Osteoblast (primary cell): ENCODE measurements at regions not wholly inside any gene's neighbourhood (a gene's known extent, or its start where the extent isn't known, plus 50 kb on each side); places are given as distances from the start of the nearest gene placed in this dataset.

Experiments
- DNase-seq: peaks from one replicate; pipeline ENCODE4 v3.0.0; 2011; ENCODE audit warnings: low spot score, mixed read lengths; ENCODE audit not compliant: insufficient read length; ENCODE audit errors: missing footprints
- H2AFZ ChIP-seq: 2 replicates; pipeline ENCODE4 v1.6.0; 2011; ENCODE audit warnings: mild to moderate bottlenecking, low read length
- H3K27ac ChIP-seq: 2 replicates; pipeline ENCODE4 v1.5.1; 2011; ENCODE audit warnings: mild to moderate bottlenecking, low read depth, low read length, moderate library complexity
- H3K27me3 ChIP-seq: 2 replicates; pipeline ENCODE4 v1.6.0; 2012; ENCODE audit warnings: mild to moderate bottlenecking, control low read depth, inconsistent platforms, low read length, moderate library complexity; ENCODE audit not compliant: insufficient read depth
- H3K36me3 ChIP-seq: 2 replicates; pipeline ENCODE4 v1.5.1; 2011; ENCODE audit warnings: mild to moderate bottlenecking, low read length, control low read depth, moderate library complexity; ENCODE audit not compliant: insufficient read depth
- H3K4me1 ChIP-seq: 2 replicates; pipeline ENCODE4 v1.5.1; 2011; ENCODE audit warnings: mild to moderate bottlenecking, low read length, control low read depth, moderate library complexity; ENCODE audit not compliant: insufficient read depth
- H3K4me2 ChIP-seq: 2 replicates; pipeline ENCODE4 v1.6.0; 2011; ENCODE audit warnings: mild to moderate bottlenecking, low read length; ENCODE audit not compliant: insufficient read depth
- H3K4me3 ChIP-seq: fragments of 200-600 bp; sonication (generic); 3 replicates; pipeline ENCODE4 v1.5.1; 2012; ENCODE audit warnings: mild to moderate bottlenecking, low read length, inconsistent platforms; ENCODE audit not compliant: insufficient read depth
- H3K79me2 ChIP-seq: 2 replicates; pipeline ENCODE4 v1.6.0; 2012; ENCODE audit warnings: mild to moderate bottlenecking, low read length, control low read depth, inconsistent platforms; ENCODE audit not compliant: insufficient read depth
- H3K9me3 ChIP-seq: 2 replicates; pipeline ENCODE4 v1.5.1; 2011; ENCODE audit warnings: low read depth, low read length, control low read depth
- H4K20me1 ChIP-seq: 2 replicates; pipeline ENCODE4 v1.6.0; 2012; ENCODE audit warnings: mild to moderate bottlenecking, low read length, control low read depth; ENCODE audit not compliant: insufficient read depth
- CTCF ChIP-seq: IDR thresholded peaks from 2 replicates; pipeline ENCODE4 v1.5.1; 2011; ENCODE audit warnings: mild to moderate bottlenecking, low read depth, low read length, moderate library complexity; ENCODE audit errors: extremely low read depth

DNA sequence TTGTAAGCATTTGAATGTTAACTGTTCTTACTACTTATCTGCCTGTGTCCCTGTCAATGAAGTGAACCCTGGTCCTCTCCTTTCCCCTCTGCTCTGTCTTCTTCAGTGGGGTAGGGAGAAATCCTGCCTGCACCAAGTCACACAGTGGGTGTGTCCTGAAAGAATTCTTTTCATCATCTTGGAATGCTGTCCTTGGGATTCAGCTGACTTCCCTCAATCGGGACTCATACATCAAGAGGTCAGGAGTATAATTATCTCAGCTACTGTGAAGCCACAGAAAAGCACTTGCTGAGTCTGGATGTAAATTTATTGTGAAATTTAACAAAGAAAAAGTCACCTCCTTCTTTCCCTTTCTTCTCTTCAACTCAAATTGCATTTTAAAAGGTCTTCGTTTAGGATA is 328.5 kb downstream of the SOX4 start:
- no peaks in the 10 kb centered on the region for H3K27me3 ChIP-seq
- H3K79me2 ChIP-seq = no peaks in the 10 kb centered on the region
- H3K4me1 ChIP-seq = peaks cover 5% of the 10 kb centered on the region
- no peak overlapping the region for H3K27ac ChIP-seq
- H2AFZ ChIP-seq = no peak overlapping the region
- no peak for TF ChIP-seq CTCF
- H3K36me3 ChIP-seq = no peaks in the 10 kb centered on the region
- H3K9me3 ChIP-seq = no peaks in the 10 kb centered on the region
- DNase-seq = no peak
- no peak overlapping the region for H3K4me2 ChIP-seq
- no peaks in the 10 kb centered on the region for H4K20me1 ChIP-seq
- H3K4me3 ChIP-seq = no peak overlapping the region

GRCh38 chr6:21924002-21924401 is 330.5 kb downstream of the SOX4 start:
- Histone ChIP-seq H3K4me3 (no peak overlapping the region), H3K4me2 (no peak overlapping the region), H3K9me3 (no peaks in the 10 kb centered on the region), H2AFZ (no peak overlapping the region), H3K27me3 (no peaks in the 10 kb centered on the region), H3K79me2 (no peaks in the 10 kb centered on the region), H3K4me1 (peaks cover 5% of the 10 kb centered on the region), H3K27ac (no peak overlapping the region), H3K36me3 (no peaks in the 10 kb centered on the region), H4K20me1 (no peaks in the 10 kb centered on the region)
- DNase-seq = no peak
- no peak for TF ChIP-seq CTCF

DNA sequence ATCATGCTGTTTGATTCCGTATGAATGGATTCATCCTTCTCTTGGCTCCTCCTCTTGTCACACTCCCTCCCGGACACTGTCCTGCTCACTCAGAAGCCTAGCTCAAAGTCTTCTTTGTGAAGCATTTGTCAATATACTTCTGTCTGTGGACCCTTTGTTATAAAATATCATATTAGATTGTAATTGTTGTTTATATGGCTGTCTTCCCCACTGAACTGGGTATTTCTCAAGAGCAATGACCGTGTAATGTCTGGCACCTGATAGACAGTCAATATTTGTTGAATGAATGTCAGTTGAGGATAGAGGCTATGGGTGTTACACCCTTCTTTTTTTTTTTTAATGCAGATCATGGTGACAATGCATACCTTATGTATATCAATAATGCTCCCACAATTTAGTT is 335.3 kb downstream of the SOX4 start:
- H3K9me3 ChIP-seq = no peaks in the 10 kb centered on the region
- no peak for DNase-seq
- H3K4me3 ChIP-seq = no peak overlapping the region
- H3K4me2 ChIP-seq = no peak overlapping the region
- no peak for TF ChIP-seq CTCF
- H3K4me1 ChIP-seq = no peaks in the 10 kb centered on the region
- no peaks in the 10 kb centered on the region for H3K79me2 ChIP-seq
- no peak overlapping the region for H2AFZ ChIP-seq
- no peaks in the 10 kb centered on the region for H3K36me3 ChIP-seq
- no peak overlapping the region for H3K27ac ChIP-seq
- H4K20me1 ChIP-seq = no peaks in the 10 kb centered on the region
- H3K27me3 ChIP-seq = no peaks in the 10 kb centered on the region

- TF ChIP-seq CTCF = no peak
These were observed 338.2 kb downstream of the SOX4 start for GRCh38 chr6:21931641-21932335.

More at GRCh38 chr6:21931641-21932335, 338.2 kb downstream of the SOX4 start:
- Histone ChIP-seq H3K4me2 (no peak overlapping the region), H3K27ac (no peak overlapping the region), H3K27me3 (no peaks in the 10 kb centered on the region), H3K36me3 (no peaks in the 10 kb centered on the region), H2AFZ (no peak overlapping the region), H4K20me1 (no peaks in the 10 kb centered on the region), H3K4me1 (peaks cover 6% of the 10 kb centered on the region), H3K79me2 (no peaks in the 10 kb centered on the region), H3K9me3 (no peaks in the 10 kb centered on the region), H3K4me3 (no peak overlapping the region)
- no peak for DNase-seq
